HG02759 (cell line): ENCODE measurements at regions not wholly inside any gene's neighbourhood (a gene's known extent, or its start where the extent isn't known, plus 50 kb on each side); places are given as distances from the start of the nearest gene placed in this dataset.
"Not testable (repeated sequence)": the region's sequence is repeated elsewhere in the genome, so short reads cannot be mapped to it uniquely, and the experiment has no call there.

Source experiments
- ATAC-seq: cut with Tn5 transposase; IDR thresholded peaks from one replicate; pipeline ENCODE4 v1.9.1; 2021; ENCODE audit warnings: mild to moderate bottlenecking, moderate library complexity; ENCODE audit not compliant: unreplicated experiment

GRCh38 chr2:12628541-12628940 lies 88.2 kb upstream of the TRIB2 start:
- not testable (repeated sequence) for ATAC-seq

GRCh38 chr2:12636837-12637581 lies 79.7 kb upstream of the TRIB2 start:
- no peak for ATAC-seq

- ATAC-seq = no peak
Measured at GRCh38 chr2:12637754-12638153, 79.0 kb upstream of the TRIB2 start.

GRCh38 chr2:12641441-12641840 lies 75.3 kb upstream of the TRIB2 start:
- ATAC-seq = no peak

DNA sequence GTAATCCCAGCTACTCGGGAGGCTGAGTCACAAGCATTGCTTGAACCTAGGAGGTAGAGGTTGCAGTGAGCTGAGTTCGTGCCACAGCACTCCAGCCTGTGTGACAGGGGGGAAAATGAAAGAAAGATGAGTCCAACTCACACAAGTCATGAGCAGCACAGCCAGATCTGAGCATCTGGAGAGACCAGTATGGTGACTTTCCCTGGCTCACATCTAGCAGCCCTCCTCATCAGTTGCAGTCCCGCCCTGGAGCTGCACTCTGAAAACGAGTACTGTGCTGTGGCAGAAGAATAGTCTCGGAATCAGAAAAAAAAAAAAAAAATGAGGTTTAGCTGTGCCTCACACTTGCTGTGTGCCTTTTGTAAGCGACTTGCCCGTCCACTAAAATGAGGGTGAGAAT lies 74.4 kb upstream of the TRIB2 start:
- ATAC-seq = no peak

DNA sequence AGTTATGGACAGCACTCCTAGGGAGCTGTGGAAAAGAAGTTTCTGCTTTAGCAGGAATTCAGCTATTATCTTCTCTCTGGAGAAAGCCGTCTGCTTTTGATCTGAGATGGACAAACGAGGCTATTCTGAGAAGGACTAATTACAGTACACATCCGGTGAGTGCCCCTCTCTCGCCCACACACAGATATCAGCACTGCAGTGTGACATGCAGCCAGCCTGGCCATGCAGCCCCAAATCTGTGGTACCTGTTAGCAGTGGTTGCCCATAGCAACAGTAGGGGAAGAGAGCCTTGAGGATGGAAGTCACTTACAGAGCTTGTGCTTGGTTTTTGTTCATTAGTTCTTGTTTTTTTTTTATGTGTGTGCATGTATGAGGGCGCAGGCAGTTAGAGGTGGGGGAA lies 73.9 kb upstream of the TRIB2 start:
- ATAC-seq = no peak

GRCh38 chr2:12649602-12650400 lies 66.9 kb upstream of the TRIB2 start:
- no peak for ATAC-seq

DNA sequence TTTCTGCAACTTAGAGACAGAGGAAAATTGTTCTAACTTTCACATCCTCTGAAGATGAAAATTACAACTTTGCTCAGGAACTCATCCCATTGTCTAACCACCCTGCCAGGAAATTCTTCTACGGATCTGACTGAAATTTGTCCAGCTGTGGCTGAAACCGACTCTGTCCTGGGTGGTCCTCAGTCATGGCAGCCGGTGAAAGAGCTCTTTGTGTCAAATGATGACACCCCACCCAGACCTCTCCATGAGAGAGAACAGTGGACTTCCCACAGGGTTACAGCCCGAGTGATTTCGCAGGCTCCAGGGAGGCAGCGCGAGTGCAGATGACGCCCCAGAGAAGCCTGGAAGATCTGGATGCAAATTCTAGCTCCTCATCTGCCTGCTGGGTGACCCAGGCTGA lies 65.1 kb upstream of the TRIB2 start:
- no peak for ATAC-seq

- no peak for ATAC-seq
Measured at GRCh38 chr2:12652723-12653122, 64.0 kb upstream of the TRIB2 start.

DNA sequence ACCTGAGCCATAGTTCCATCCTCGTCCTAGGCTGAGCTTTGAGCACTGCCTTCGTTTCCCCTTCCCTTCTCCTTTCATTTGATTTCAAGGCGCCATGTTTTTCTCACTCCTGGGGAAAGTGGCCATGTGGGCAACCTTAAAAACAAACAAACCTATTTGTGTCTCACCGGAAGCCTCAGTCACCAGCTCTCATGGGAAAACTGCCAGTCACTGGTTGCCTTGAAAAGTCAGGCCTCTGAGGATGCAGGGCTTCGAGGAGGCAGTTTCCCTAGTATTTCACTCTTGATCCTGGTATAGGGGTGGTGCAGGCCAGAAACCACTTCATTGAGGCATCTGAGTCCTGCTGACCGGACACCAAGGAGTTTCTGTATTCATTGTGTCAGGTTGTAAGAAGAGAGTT lies 59.2 kb upstream of the TRIB2 start:
- no peak for ATAC-seq

DNA sequence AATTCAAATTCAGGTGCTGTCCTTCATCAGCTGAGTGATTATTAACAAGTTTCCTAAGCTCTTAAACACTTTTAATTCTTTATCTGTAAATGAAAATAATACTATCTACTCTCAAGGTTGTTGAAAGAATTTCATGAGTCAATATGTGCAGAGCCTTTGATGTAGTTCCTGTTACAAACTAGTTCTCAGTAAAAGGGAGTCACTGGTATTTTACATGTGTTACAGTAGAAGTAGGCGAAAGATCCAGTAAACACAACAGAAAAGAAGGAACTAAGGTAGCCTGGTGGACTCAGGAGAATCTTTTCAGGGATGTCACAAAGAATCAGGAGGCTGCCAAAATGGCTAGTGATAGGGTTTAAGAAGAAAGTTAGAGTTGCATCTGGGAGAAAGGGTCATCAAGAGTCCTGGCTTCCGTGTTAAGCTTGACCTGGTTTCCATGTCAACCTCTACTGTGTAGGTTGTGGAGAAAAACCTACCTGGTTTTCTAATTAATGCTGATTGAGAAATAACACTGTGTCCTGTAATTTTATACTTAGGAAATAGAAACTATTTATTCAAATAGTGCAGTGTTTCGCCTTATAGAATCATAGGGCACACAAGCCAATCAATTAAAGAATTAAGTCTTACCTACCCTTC lies 58.3 kb upstream of the TRIB2 start:
- ATAC-seq = no peak

DNA sequence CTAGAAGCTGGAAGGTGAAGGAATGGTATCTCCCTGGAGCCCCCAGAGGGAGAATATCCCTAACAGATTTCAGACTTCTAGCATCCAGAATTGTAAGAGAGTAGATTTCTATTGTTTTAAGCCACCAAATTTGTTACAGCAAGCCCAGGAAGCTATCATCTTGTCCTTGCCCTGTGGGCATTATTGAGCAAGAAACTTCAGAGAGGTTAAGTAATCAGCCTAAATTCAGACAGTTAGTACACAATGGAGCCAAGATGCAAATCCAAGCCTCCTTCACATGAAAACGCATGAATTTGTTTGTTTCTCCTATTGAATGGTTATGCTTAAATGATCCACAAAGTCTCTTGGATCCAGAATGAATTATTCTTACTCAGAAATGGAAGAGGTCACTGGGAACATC lies 55.2 kb upstream of the TRIB2 start:
- ATAC-seq = no peak

DNA sequence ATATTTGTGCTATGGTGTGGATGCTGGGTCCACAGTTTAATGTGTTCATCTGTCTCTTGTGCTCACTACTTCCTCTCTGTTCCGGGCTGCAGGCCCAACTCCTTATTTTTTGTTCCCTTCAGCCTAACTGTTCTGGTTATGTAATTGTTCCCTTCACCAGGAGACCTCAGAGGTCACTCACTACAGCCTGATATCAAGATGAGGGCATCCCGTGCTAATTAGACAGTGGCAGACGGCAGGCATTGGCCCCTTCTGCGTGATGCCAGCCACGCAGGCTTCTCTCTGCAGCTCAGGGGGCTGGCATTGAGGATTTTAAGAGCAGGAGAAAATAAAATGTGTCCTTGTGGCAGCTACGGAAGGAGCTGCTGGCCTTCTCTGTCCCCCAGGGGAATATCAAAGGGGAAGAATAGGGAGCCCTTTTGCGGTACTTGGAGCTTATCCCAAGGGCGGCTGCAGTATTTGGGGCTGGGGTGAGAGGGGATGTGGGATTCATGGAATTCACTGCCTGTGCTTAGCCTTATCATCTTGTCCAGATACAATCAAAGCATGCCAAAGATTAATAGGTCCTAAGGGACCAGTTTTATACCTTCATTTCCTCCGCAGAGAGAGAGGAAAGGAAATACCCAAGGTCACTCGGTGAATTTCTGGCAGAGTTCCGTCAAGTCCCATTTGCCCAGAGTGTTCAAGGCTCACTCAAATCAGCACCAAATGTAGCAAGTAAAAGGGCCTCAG lies 53.3 kb upstream of the TRIB2 start:
- ATAC-seq = no peak

GRCh38 chr2:12665334-12665733 lies 51.4 kb upstream of the TRIB2 start:
- ATAC-seq = no peak

GRCh38 chr2:12666445-12666844 lies 50.3 kb upstream of the TRIB2 start:
- no peak for ATAC-seq
